COLO668 (cell line): ENCODE measurements at regions not wholly inside any gene's neighbourhood (a gene's known extent, or its start where the extent isn't known, plus 50 kb on each side); places are given as distances from the start of the nearest gene placed in this dataset.

Source experiments
- DNase-seq: peaks from one replicate; lab custom pipeline; 2025; ENCODE audit not compliant: unreplicated experiment; lab: John Stamatoyannopoulos, UW

GRCh38 chr11:56932572-56933220 is 56.0 kb upstream of the OR5AK2 start:
- no peak for DNase-seq

GRCh38 chr11:56923116-56923515 is 65.6 kb upstream of the OR5AK2 start:
- no peak for DNase-seq

- no peak for DNase-seq
Observed at GRCh38 chr11:56922421-56922820, 66.3 kb upstream of the OR5AK2 start.

- DNase-seq, result no peak
Observed at GRCh38 chr11:56917708-56918400, 70.9 kb upstream of the OR5AK2 start.

- DNase-seq, result no peak
Observed at GRCh38 chr11:56916587-56916986, 72.1 kb upstream of the OR5AK2 start.

GRCh38 chr11:56916162-56916561 is 72.6 kb upstream of the OR5AK2 start:
- DNase-seq, result no peak

- DNase-seq, result no peak
Observed at GRCh38 chr11:56911312-56911711, 77.4 kb upstream of the OR5AK2 start.

GRCh38 chr11:56910785-56911184 is 77.9 kb upstream of the OR5AK2 start:
- no peak for DNase-seq

GRCh38 chr11:56910046-56910773 is 78.5 kb upstream of the OR5AK2 start:
- DNase-seq, result no peak

- no peak for DNase-seq
Observed at GRCh38 chr11:56909563-56909962, 79.2 kb upstream of the OR5AK2 start.

GRCh38 chr11:56909080-56909479 is 79.6 kb upstream of the OR5AK2 start:
- DNase-seq, result no peak

- no peak for DNase-seq
Observed at GRCh38 chr11:56906683-56907148, 82.0 kb upstream of the OR5AK2 start.

GRCh38 chr11:56905936-56906335 is 82.8 kb upstream of the OR5AK2 start:
- no peak for DNase-seq

GRCh38 chr11:56905442-56905841 is 83.3 kb upstream of the OR5AK2 start:
- no peak for DNase-seq

- DNase-seq, result no peak
Observed at GRCh38 chr11:56898856-56899255, 89.9 kb upstream of the OR5AK2 start.

GRCh38 chr11:56890584-56891305 is 98.0 kb upstream of the OR5AK2 start:
- no peak for DNase-seq

- no peak for DNase-seq
Observed at GRCh38 chr11:56889986-56890385, 98.7 kb upstream of the OR5AK2 start.

GRCh38 chr11:56887940-56888339 is 100.8 kb upstream of the OR5AK2 start:
- no peak for DNase-seq

- DNase-seq, result no peak
Observed at GRCh38 chr11:56886455-56886854, 102.3 kb upstream of the OR5AK2 start.

GRCh38 chr11:56885854-56886253 is 102.9 kb upstream of the OR5AK2 start:
- no peak for DNase-seq

- DNase-seq, result no peak
Observed at GRCh38 chr11:56885177-56885576, 103.5 kb upstream of the OR5AK2 start.
